Stomach (tissue), 8 donors: ENCODE measurements at regions not wholly inside any gene's neighbourhood (a gene's known extent, or its start where the extent isn't known, plus 50 kb on each side); places are given as distances from the start of the nearest gene placed in this dataset.

Source experiments
- DNase-seq, 2 donors: peaks; one replicate each; pipeline versions ENCODE4 v3.0.0 to v3.0.0-alpha.2; 2013 to 2019
- H3K27ac ChIP-seq, 5 donors: fragments of 200-600 bp in 4 of 5; sonication (generic) in 4 of 5; one replicate each; pipeline ENCODE4 v1.5.1; 2013 to 2019; ENCODE audit warnings: mild to moderate bottlenecking in 1 of 5, moderate library complexity in 1 of 5
- H3K27me3 ChIP-seq, 3 donors: fragments of 200-600 bp; sonication (generic); one replicate each; pipeline ENCODE4 v1.5.1; 2017 to 2019; ENCODE audit warnings: mixed run types in 1 of 3
- H3K36me3 ChIP-seq, 4 donors: fragments of 200-600 bp; sonication (generic); 1 replicate in 3 of 4; 2 replicates in 1 of 4; pipeline ENCODE4 v1.5.1; 2016 to 2019
- H3K4me1 ChIP-seq, 4 donors: fragments of 200-600 bp; sonication (generic); one replicate each; pipeline ENCODE4 v1.5.1; 2016 to 2019
- H3K4me3 ChIP-seq, 4 donors: fragments of 200-600 bp; sonication (generic) in 3 of 4; one replicate each; pipeline ENCODE4 v1.5.1; 2016 to 2019; ENCODE audit warnings: mild to moderate bottlenecking in 1 of 4
- H3K9me3 ChIP-seq, 4 donors: fragments of 200-600 bp; sonication (generic); one replicate each; pipeline ENCODE4 v1.5.1; 2016 to 2019
- EP300 ChIP-seq: sonication (generic); formaldehyde crosslinking; IDR thresholded peaks from one replicate; pipeline ENCODE4 v1.6.1; 2017; ENCODE audit warnings: antibody characterized with exemption
- POLR2A ChIP-seq, 4 donors: fragments of 450-650 bp; IDR thresholded peaks; one replicate each; pipeline ENCODE4 v1.6.1; 2016; ENCODE audit warnings: antibody characterized with exemption in 4 of 4, control low read depth in 2 of 4, mild to moderate bottlenecking in 1 of 4, moderate library complexity in 1 of 4
- POLR2AphosphoS5 ChIP-seq, 3 donors: sonication (generic); formaldehyde crosslinking; IDR thresholded peaks; one replicate each; pipeline ENCODE4 v1.6.1; 2016; ENCODE audit warnings: antibody characterized with exemption in 3 of 3
- WGBS, 5 donors: extraction: QIAGEN DNeasy Blood & Tissue Kit in 3 of 5; methylation state at CpG; one replicate each; pipeline versions ENCODE4 v1.1.5 to v1.1.7; 2013 to 2018; 5-methylcytosine and 5-hydroxymethylcytosine counted together
- intact Hi-C: fragments of 100-400 bp; cut with DNase I; formaldehyde crosslinking; loops from one replicate; pipeline ENCODE4 v1.15.1; 2023; ENCODE audit warnings: low total_unique reads
- TF ChIP-seq, protein P1 (sequence below), 7 experiments: fragments of 450-650 bp in 4 of 7; fragments of 200-600 bp in 3 of 7; sonication (generic) in 3 of 7; IDR thresholded peaks; one replicate each; pipeline ENCODE4 v1.5.1; 2016 to 2019; ENCODE audit warnings: antibody characterized with exemption in 7 of 7, control low read depth in 2 of 7, mild to moderate bottlenecking in 1 of 7
- donor health status: healthy with polysubstance abuse.
- donor health status: Bipolar disorder and iron deficiency.
- donor health status: healthy.

DNA sequence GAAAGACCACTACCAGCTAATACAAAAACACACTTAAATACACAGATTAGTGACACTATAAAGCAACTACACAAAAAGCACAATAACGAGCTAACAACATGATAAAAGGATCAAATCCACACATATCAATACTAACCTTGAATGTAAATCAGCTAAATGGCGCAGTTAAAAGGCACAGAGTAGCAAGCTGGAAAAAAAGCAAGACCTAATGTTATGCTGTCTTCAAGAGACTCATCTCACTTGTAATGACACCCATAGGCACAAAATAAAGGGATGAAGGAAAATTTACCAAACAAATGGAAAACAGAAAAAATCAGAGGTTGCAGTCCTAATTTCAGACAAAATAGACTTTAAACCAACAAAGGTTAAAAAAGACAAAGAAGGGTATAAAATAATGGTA is 86.3 kb downstream of the NUS1 start:
- no peak overlapping the region for H3K27ac ChIP-seq
- DNase-seq: no peak
- 55 to 75% (median 73%) methylated on average over 2 of the region's 2 CpGs for WGBS, 5 donors
- H3K4me3 ChIP-seq: no peak overlapping the region
- H3K36me3 ChIP-seq: no peaks in the 10 kb centered on the region
- H3K27me3 ChIP-seq: no peaks in the 10 kb centered on the region
- no peaks in the 10 kb centered on the region for H3K4me1 ChIP-seq
- H3K9me3 ChIP-seq: peaks cover 4 to 54% (median 40%) of the 10 kb centered on the region in 4 donors
- TF ChIP-seq, protein P1, sequence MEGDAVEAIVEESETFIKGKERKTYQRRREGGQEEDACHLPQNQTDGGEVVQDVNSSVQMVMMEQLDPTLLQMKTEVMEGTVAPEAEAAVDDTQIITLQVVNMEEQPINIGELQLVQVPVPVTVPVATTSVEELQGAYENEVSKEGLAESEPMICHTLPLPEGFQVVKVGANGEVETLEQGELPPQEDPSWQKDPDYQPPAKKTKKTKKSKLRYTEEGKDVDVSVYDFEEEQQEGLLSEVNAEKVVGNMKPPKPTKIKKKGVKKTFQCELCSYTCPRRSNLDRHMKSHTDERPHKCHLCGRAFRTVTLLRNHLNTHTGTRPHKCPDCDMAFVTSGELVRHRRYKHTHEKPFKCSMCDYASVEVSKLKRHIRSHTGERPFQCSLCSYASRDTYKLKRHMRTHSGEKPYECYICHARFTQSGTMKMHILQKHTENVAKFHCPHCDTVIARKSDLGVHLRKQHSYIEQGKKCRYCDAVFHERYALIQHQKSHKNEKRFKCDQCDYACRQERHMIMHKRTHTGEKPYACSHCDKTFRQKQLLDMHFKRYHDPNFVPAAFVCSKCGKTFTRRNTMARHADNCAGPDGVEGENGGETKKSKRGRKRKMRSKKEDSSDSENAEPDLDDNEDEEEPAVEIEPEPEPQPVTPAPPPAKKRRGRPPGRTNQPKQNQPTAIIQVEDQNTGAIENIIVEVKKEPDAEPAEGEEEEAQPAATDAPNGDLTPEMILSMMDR (IDR thresholded peaks at IDR 0.05): no peak
- TF ChIP-seq POLR2A (IDR thresholded peaks at IDR 0.05) (no peak), EP300 (no peak), POLR2AphosphoS5 (IDR thresholded peaks at IDR 0.05) (no peak)
- intact Hi-C loops: no loop called here

DNA sequence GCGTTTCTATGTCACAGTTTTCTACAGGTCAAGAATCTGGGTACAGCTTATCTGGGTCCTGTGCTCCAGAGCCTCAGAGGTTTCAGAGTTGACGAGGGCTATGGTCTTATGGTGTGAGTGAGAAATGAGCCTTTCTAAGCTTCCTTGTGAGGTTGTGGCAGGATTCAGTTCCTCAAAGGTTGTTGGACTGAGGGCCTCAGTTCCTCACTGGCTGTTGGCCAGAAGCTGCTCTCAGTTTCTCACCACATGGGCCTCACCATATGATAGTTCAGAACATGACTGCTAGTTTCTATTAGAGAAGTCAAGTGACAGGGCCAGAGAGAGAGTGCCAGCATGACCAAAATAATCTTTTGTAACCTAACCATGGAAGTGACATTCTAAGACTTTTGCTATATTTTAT is 96.1 kb downstream of the NUS1 start:
- no peaks in the 10 kb centered on the region for H3K4me1 ChIP-seq
- H3K27ac ChIP-seq: no peak overlapping the region
- H3K36me3 ChIP-seq: no peaks in the 10 kb centered on the region
- WGBS, 5 donors: 56 to 82% (median 73%) methylated on average over 2 of the region's 2 CpGs
- peak in 1 of 2 donors; percentile 17 for DNase-seq
- no peak overlapping the region for H3K4me3 ChIP-seq
- H3K27me3 ChIP-seq: no peaks in the 10 kb centered on the region
- peaks cover 0 to 4% (median 0%) of the 10 kb centered on the region in 4 donors for H3K9me3 ChIP-seq
- TF ChIP-seq POLR2AphosphoS5 (IDR thresholded peaks at IDR 0.05) (no peak), POLR2A (IDR thresholded peaks at IDR 0.05) (no peak), EP300 (no peak)
- TF ChIP-seq, protein P1 (IDR thresholded peaks at IDR 0.05): no peak
- intact Hi-C loops: no loop called here

DNA sequence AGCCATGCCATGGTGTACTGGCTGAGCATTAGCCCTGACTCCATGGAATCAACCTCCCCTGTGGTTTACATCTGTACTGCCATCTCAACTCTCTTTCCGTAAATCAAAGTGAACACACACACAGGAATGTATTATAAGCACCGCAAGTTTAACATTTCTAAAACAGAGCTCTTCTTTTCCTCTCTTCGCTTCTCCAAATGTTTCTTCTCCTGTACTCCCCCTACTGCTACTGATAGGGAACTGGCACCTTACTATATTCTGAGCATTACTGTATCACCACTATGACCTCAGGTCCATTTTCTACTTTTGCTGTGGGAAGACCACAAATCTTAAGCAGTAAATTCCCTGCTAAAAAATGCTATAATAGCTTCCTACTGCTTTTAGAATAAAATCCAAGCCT is 101.2 kb downstream of the NUS1 start:
- no peak overlapping the region for H3K27ac ChIP-seq
- H3K4me3 ChIP-seq: no peak overlapping the region
- no peaks in the 10 kb centered on the region for H3K9me3 ChIP-seq
- no peaks in the 10 kb centered on the region for H3K27me3 ChIP-seq
- no peaks in the 10 kb centered on the region for H3K4me1 ChIP-seq
- TF ChIP-seq, protein P1 (IDR thresholded peaks at IDR 0.05): peak in 1 of 7 experiments; percentile 12
- TF ChIP-seq EP300 (no peak), POLR2AphosphoS5 (IDR thresholded peaks at IDR 0.05) (no peak), POLR2A (IDR thresholded peaks at IDR 0.05) (no peak)
- 44 to 61% (median 48%) methylated on average over 3 of the region's 3 CpGs for WGBS, 5 donors
- intact Hi-C loops: no loop called here
- H3K36me3 ChIP-seq: no peaks in the 10 kb centered on the region
- no peak for DNase-seq

DNA sequence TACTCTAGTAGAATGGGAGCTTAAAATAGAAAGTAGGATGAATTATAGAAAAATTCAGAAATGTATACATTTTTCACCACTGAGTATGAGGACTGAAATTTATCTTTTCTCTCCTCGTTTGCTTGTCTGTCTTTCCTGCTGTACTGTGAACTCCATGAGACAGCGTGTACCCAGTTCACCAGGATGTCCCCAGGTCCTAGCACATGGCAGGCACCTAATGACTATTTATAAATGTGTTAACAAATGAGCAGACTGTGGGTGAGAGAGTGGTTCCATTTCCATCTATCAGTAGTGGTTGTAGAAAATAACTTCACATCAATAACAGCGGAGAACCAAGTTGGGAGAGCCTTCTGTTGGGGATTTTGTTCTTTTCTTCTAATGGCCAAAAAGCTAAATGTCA is 106.3 kb downstream of the NUS1 start:
- WGBS, 5 donors: 73 to 88% (median 86%) methylated on average over 3 of the region's 3 CpGs
- TF ChIP-seq POLR2AphosphoS5 (IDR thresholded peaks at IDR 0.05) (no peak), EP300 (no peak), POLR2A (IDR thresholded peaks at IDR 0.05) (no peak)
- TF ChIP-seq, protein P1 (IDR thresholded peaks at IDR 0.05): no peak

More for the DNA sequence above, 106.3 kb downstream of the NUS1 start:
- H3K36me3 ChIP-seq: no peaks in the 10 kb centered on the region
- H3K4me3 ChIP-seq: no peak overlapping the region
- no peak for DNase-seq
- H3K27me3 ChIP-seq: no peaks in the 10 kb centered on the region
- H3K9me3 ChIP-seq: no peaks in the 10 kb centered on the region
- no peak overlapping the region for H3K27ac ChIP-seq
- no peaks in the 10 kb centered on the region for H3K4me1 ChIP-seq
- intact Hi-C loops: no loop called here
